GM19035 (cell line): ENCODE measurements at regions not wholly inside any gene's neighbourhood (a gene's known extent, or its start where the extent isn't known, plus 50 kb on each side); places are given as distances from the start of the nearest gene placed in this dataset.

Experiments used
- ATAC-seq: cut with Tn5 transposase; IDR thresholded peaks from one replicate; pipeline ENCODE4 v1.9.1; 2021; ENCODE audit not compliant: unreplicated experiment

DNA sequence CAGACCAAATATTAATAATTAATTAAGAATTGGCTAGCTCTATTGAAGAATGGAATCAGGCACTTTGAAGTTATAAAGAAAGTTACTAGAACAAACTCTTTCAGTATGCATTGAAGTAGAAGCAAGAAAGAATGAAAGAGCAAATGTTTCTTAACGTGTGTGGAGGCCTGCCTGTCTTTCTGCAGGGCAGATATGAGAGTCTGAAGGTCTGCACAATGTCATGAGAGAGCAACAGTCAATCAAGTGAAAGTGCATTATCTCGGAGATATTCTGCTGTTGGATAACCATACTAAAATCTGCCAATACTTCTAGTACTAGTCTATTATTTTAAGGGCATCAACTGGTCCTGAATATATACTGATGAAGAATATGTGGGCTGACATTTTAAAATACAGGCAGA is 1270.8 kb downstream of the ZPLD1 start:
- no peak for ATAC-seq

DNA sequence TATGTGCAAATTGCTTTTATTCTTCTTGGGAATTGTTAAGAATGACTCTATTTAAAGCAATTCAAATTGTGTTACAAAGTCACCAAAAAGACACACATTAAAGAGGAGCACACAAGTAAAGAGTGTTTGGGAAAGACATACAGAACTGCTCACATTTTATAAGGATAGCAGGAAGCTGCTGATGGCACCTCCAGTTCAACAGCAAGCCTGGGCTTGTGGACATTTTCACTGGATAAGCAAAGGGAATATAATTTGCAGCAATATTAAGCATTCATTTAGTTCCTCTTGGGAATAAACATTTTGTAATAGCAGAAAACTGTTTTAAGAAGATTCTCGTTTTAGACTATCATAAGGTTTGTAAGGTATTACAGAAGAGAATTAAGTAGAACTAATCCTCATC is 1271.9 kb downstream of the ZPLD1 start:
- no peak for ATAC-seq

DNA sequence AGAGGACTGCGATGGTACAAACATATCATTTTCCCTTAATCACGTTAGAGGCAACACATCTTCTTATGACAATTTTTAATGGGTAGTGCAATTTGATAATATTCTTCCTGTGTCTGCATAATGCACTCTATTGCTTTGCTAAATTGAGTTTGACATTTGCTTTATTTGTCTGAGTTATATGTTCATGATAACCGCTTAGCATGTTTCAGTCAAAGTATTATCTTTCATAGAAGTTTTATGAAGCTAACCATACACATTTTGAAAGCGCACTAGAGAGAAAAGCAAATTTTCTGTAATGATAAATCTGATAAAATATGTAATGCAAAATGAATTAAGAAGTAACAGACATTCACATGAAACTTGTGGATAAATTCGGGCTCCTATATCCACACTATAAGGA is 1276.9 kb downstream of the ZPLD1 start:
- no peak for ATAC-seq

DNA sequence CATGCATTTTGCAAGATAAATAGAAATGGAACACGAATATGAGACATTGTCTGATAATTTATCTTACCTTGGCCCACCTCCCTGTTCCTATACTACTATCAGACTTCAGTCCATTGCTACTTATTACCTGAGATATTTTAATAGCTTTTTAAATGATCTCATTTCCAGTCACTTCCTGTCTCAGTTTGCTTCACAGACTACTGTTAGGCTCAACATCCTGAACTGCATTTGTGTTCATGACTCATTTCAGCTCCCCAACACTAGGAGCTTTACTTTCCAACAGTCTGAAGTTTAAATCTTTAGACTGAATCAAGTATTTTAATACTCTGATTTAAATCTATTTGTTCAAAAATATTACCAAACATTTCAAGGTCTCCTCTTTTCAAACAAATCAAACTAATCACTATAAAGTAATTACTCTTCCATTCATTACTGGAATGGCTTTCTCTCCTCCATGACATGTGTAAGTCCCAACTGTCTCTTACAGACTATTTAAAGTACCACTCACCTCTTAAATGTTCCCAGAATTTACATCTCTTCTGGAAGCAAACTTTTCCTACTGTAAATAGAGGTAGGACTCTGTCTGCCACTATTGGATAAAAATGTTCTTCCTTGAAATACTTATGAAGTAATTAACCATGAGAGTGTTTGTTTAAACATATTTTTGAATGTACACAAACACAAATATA is 1277.6 kb downstream of the ZPLD1 start:
- ATAC-seq: no peak

DNA sequence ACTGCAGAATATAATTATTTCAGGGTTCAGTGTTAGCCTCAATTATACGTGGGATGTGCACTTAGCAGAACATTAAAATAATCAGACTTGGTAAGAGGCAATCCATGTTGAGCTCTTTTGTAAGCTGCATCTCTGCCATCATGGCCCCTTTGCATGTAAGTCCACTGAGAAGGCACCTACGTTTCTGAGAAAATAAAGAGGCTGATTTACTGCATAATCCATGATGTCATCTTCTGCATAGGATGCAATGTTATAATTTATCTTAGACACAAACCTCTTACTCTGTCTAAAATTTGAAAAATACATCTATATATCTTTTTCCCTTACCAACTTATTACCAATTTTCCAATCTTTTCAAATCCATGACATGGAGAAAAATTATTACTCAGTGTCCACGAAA is 1294.7 kb downstream of the ZPLD1 start:
- ATAC-seq: no peak

DNA sequence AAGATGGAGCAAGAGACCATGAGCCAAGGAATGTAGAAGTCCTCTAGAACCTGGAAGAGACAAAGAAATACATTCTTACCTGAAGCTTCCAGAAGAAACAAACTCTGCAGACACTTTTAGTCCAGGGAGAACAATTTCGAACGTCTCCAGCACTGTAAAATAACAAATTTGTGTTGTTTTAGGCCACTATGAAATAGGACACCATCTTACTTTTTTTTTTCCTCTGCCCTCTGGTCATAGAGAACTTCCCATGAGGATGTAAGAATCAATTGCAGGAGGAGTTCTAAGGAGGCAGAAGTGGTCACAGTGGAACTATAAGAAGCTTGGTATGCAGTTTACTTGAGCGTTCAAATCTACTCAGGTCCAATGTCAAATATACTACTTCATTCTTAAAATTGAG is 1295.9 kb downstream of the ZPLD1 start:
- ATAC-seq: no peak

DNA sequence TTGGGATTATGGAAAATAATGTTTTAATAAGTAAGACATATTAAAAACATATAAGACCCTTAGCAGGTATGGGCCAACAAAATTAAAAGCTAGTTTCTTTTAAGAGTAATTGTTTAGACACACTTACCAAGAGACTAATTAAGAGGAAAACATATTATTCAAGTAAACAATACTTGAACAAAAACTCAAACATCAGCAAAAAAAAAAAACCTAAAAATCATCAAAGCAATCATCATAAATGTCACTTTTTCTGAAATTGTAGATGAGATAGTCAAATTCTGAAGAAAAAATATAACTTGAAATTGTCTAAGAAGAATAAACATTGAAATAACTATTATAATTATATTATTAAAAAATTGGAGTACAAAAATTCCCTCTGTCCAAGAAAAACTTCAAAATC is 1318.2 kb downstream of the ZPLD1 start:
- ATAC-seq: no peak

DNA sequence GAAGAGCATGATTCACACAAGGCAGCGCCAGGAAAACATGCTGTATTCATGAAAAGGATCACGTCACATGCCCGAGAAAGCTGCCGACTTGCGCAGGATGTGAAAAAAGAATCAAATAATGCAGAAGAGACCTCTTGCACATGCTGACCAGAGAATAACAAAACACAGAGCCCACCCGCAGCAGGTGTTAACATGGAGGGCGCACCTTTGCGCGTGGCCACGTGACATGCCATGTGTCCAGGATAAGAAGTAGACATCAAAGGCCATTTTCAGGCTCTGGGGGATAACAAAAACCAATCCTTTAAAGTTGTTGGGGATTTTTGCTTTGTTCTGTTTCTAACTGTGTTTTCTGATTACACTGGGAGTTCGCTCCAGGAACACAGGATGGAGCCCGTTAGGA is 1332.8 kb downstream of the ZPLD1 start:
- ATAC-seq: no peak

DNA sequence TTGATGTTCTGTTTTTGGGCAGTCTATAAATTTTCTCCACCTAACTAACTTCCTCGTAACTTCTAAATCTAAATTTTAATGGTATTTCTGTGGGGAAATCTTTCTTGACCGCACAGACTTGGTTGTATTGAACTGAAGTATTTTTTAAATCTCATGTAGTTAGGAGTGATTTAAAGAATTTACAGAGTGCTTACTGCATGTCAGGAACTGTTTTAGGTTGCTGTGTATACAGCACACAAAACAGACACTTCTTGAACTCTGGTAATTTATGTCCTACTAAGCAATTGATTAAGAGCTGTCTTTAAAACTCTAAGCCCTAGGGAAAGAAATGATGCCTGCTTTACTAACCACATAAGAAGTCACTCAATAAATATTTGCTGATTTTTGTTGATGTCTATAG is 1350.2 kb downstream of the ZPLD1 start:
- ATAC-seq: no peak

DNA sequence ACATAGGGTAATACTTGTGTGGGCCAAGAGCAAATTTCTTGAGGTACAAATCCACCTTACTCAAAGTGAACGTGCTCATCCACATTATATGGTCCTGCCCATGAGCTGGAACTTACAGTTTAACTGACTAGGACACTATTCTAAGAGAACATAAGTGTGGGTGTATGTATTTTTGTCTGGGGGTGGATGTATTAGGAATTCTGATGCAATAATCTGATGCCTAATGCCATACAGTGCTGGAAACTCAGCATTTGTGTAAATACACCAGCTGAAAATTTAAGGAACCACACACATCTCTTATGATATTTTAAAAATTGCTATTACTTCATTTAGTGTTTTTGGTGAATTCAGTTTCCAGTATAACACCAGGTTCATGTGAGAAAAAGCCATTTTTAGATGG is 1350.7 kb downstream of the ZPLD1 start:
- ATAC-seq: no peak

DNA sequence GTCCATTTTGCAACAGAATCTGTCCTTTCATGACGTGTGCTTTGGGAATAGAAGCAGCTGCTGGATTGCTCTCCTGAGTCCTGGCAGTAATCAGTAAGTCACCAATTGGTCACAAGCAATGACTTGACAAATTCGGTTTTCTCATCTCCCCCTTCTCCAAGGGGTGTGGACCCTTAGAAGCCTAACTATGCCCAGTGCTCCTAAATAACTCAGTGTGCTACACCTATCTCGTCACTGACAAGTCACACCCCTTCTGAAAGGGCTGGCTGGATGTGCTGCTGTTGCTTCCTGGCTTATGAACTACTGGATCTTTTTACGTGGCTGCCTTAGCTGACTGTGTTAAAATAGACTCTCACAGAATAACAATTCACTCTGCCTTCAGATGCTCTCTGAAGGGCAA is 1351.5 kb downstream of the ZPLD1 start:
- no peak for ATAC-seq

DNA sequence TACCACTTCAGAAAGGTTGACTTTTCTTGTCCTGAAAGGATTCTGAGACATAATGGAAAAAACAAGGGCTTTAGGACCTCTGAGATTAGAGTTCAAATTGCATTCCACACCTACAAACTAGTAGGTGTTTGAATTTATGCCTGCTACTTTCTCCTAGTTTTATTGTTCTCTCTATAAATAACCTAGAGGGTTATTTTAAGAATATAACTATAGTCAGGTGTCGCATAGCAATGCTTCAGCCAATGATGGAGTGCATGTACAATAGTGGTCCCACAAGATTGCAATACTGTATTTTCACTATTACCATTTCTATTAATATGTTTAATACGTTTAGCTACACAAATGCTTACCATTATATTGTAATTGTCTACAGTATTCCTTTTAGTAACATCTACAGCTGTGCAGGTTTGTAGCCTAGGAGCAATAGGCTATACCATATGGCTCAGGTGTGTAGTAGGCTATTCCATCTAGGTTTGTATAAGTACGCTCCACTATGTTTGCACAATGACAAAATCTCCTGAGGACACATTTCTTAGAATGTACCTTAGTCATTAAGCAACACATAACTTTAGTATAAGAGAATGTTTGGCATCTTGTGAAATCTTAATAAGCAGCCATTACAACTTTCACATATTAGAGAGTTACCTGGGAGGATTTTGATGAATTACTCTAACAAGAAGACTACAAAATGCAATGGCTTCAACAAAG is 1352.5 kb downstream of the ZPLD1 start:
- no peak for ATAC-seq

DNA sequence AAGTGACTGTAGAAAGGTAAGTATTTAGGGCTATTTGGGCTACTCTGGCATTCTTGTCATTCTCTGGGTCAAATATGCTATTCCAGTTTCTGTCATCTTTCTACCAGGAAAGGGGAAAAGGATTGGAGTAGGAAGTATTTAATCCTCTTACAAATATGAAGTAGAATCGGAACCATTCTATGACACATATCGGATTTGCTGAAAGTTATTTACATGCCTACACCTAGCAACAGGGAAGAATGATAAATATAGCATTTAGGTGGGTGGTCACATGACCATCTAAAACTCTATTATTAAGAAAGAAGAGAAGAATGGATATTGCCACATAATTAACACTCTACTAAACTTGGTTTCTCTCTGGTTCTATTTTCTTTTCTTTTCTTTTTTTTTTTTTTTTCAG is 1353.1 kb downstream of the ZPLD1 start:
- ATAC-seq: no peak

DNA sequence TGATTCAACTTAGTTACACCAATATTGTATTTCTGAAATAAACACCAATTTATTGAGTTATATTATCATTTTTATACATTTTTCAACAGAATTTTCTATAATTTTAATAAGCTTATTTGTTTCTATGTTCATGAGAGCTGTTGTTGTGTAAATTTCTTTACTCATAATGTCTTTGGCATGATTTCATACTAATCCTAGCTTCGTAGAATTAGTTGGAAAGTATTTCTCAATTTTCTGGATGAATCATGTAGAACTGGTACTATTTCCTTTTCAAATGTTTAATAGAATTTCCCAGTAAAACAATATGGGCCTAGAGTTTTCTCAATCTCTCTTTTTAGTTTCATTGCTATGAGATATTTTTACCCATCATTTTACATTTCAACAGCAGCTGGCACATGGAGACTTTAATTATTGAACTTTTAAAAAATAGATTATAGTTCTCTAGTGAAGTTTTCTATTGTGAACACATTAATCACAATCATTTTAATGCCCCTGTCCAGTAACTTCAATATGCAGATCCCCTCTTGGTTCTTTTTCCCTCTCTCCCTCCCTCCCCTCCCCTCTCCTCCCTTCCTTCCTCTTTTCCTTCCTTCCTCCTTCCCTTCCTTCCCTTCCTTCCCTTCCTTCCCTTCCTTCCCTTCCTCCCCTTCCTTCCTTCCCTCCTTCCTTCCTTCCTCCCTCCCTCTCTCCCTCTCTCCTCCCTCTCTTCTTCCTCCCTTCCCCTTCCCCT is 1357.1 kb downstream of the ZPLD1 start:
- no peak for ATAC-seq

DNA sequence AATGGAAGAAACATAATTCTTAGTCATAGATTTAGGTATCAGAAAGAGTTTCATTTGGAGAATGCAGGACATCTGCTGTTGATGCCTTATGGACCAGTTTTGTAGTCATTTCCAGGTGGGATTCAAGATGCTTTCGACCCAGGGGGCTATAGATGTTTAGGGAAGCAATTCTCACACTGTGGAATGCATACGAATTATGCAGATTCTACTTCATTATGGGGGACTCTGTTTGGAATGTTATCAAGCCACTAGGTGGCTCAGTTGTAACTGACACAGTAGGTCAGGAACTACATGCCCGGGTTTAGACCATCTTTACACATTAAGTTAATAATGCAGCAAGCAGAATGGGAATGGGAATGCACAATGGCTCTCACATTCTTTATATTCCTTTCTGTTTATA is 1359.8 kb downstream of the ZPLD1 start:
- ATAC-seq: no peak

DNA sequence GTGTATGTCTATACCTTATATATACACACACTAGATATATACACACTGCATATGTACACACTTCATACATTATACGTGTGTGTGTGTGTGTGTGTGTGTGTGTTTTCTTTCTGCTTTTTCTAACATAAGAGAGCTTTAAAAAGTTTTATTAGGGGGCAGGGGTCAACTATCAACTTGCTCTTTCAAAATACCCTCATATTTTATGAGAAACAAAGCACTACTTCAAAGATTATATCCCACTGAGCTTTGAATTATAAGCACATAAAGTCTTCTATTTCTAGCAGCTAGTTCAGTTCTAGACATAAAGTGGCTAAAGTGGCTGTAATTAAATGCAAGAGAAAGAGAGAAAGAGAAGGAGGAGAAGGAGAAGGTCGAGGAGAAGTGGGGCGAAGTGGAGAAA is 1361.3 kb downstream of the ZPLD1 start:
- no peak for ATAC-seq

DNA sequence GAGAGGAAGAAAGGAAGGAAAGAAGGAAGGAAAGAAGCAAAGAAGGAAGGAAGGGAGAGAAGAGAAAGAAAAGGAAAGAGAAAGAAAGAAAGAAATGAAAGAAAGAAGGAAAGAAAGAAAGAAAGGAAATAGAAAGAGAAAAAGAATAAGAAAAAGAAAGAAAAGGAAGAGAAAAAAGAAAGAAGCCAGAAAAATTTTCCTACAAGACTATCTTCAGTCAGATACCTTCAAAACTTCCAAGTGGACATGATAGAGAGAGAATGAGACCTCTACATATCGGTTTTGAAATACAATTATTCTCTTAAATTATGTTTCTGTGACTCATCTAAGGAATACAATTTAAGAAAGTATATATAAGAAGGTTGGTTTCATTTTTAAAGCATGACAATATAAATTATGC is 1369.0 kb downstream of the ZPLD1 start:
- ATAC-seq: no peak

DNA sequence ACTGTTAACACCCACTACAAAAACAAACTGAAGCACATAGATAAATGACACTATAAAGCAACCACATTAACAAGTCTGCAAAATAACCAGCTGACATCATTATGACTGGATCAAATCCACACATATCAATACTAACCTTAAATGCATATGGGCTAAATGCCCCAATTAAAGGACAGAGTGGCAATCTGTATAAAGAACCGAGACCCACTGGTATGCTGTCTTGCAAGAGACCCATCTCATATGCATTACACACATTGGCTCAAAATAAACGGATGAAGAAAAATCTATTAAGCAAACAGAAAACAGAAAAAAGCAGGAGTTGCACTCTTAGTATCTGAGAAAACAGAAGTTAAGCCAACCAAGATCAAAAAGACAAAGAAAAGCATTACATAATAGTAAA is 1375.4 kb downstream of the ZPLD1 start:
- ATAC-seq: no peak

DNA sequence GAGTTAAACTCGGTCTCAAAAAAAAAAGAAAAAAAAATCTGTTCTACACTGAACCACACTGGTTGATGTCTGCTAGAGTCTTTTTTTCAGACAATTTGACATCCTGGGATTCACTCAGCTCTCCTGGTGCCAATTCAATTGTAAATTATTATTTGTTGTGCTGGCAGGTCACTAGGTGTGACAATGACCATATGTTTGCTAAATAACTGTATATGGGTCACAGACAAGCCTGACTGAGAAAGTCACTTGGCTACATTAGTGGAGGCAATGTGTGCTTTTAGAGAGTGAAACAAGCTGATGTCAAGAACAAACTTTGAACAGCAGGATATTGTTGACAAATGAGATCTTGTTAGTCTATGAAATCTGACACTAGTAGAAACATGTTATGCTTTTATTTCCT is 1379.1 kb downstream of the ZPLD1 start:
- ATAC-seq: no peak

DNA sequence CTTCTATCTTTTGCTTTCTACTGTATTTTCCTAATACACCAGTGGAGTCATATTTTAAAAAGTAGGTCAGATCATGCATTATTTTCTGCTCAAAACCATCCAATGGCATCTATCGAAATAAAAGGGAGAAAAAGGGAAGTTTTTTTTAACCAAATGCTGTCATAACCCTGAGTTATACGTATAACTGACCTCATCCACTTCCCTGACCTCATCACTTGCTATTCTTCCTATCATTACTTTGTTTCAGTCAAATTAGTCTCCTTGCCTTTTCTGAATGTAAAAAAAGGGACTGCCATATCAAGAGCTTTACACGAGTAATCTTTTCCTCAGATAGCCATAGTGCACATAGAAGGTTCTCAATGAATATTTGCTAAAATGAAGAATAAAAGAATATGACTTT is 1383.6 kb downstream of the ZPLD1 start:
- no peak for ATAC-seq

DNA sequence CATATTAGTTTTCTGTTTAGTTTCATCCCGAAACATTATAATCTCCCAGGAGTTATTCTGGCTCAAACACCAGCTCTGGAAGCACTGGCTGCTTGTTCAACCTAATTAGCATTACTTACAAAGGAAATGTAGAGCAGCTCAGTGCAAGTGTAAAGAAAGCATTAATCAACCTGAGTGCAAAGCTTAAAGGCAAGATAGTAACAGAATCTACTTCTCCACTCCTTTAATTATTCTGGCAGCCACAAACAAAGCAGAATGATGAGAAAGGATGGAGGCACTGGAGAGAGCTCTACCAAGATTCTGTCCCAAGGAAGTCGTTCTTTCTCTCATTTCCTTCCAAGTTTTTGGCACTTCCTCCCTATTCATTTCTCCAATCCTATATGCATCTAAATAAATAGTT is 1384.0 kb downstream of the ZPLD1 start:
- ATAC-seq: no peak

DNA sequence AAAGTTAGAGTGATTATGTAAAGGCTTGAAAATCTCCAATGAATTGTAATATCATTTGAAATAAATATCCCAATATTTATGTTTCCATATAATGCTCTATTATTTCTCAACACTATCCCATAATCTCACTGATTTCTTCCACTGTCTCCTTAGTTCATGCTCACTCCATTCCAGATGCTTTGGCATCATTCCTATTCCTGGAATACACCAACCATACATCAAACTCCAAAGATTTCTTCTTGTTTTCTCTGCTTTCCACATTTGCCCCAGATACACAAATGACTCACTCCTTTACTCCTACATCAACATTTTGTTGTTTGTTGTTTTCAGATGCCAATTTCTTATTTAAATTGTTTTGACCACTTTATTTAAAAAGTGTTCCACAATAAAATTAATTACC is 1390.8 kb downstream of the ZPLD1 start:
- no peak for ATAC-seq
